Stomach smooth muscle (tissue), 2 donors: ENCODE measurements at regions not wholly inside any gene's neighbourhood (a gene's known extent, or its start where the extent isn't known, plus 50 kb on each side); places are given as distances from the start of the nearest gene placed in this dataset.

Experiments
- H3K27ac ChIP-seq: one replicate; pipeline ENCODE4 v1.7.0; 2013; ENCODE audit warnings: mild to moderate bottlenecking, low read length, inconsistent platforms
- H3K27me3 ChIP-seq, 2 donors: one replicate each; pipeline ENCODE4 v1.7.0; 2013; ENCODE audit warnings: low read length in 2 of 2; ENCODE audit not compliant: insufficient read depth in 2 of 2, control insufficient read depth in 1 of 2
- H3K36me3 ChIP-seq, 2 donors: one replicate each; pipeline ENCODE4 v1.7.0; 2013; ENCODE audit warnings: low read length in 2 of 2; ENCODE audit not compliant: control insufficient read depth in 2 of 2, insufficient read depth in 2 of 2
- H3K4me1 ChIP-seq: one replicate; pipeline ENCODE4 v1.7.0; 2013; ENCODE audit warnings: low read length; ENCODE audit not compliant: control insufficient read depth, insufficient read depth
- H3K4me3 ChIP-seq, 2 donors: one replicate each; pipeline ENCODE4 v1.7.0; 2013; ENCODE audit warnings: low read length in 2 of 2
- H3K9ac ChIP-seq, 2 donors: one replicate each; pipeline ENCODE4 v1.7.0; 2013; ENCODE audit warnings: low read length in 2 of 2, mild to moderate bottlenecking in 1 of 2
- H3K9me3 ChIP-seq, 2 donors: one replicate each; pipeline ENCODE4 v1.7.0; 2013; ENCODE audit warnings: low read length in 2 of 2; ENCODE audit not compliant: control insufficient read depth in 2 of 2
- donor health status: healthy.
- donor health status: Pancreatic carcinoma.

DNA sequence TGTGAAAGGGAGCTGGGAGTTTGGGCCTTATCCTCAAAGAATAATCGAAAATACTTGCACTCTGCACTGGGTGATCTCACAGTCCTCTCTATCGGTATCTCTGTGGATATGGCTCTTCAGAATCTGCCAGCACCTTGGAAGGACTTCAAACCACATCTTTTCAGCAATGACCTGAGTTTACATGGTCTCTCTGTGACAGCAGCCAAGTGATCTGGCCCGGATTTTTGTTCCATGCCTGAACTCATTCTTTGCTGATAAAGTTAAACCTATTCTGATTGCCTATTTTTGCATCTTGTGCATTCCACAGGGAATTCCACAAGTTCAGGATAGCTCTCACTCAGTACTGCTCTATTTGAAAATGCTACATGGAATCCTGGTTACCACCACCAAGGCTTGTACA lies 98.9 kb downstream of the HDGFL1 start:
- no peaks in the 10 kb centered on the region for H3K9me3 ChIP-seq
- no peaks in the 10 kb centered on the region for H3K4me1 ChIP-seq

DNA sequence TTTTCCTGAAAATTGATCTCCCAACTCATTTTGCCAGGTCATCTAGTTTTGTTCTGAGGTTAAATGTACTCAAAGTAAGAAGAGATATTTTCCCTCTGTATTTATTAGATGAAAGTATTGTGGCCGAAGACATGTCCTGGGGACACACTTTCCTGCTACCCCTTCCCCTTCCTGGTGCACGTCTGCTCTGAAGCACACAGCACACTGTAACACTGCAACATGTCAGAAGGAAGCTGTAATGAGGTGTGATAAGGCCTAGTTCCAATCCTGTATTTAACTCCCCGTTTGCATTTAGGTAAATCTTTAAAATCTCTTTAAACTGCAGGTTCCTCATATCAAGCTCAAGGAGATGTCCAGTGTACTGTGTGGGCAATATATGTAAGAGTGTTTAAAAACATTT lies 99.4 kb downstream of the HDGFL1 start:
- Histone ChIP-seq H3K27me3 (no peaks in the 10 kb centered on the region), H3K4me3 (no peak overlapping the region), H3K36me3 (no peaks in the 10 kb centered on the region), H3K4me1 (no peaks in the 10 kb centered on the region), H3K9ac (no peak overlapping the region), H3K27ac (no peak overlapping the region), H3K9me3 (no peaks in the 10 kb centered on the region)

More for the DNA sequence above, 98.9 kb downstream of the HDGFL1 start:
- Histone ChIP-seq H3K9ac (no peak overlapping the region), H3K36me3 (no peaks in the 10 kb centered on the region), H3K4me3 (no peak overlapping the region), H3K27ac (no peak overlapping the region), H3K27me3 (no peaks in the 10 kb centered on the region)

DNA sequence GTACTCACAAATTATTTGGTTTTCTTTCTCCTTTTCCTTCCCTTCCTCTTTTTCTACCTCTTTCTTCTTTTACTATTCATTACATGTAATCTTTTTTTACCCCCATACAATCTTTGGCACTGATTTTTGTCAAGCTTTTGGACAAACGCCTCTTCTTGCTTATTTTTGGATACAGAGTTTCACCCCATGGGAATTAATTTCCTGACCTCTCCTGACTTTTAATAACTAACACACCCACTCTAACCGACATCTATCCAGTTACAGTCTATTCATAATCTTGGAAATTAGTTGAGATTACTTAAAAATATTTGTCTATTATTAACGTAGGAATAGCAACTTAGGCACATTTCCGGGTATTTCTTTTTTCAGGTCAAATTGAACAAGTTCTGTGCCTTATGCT lies 101.2 kb downstream of the HDGFL1 start:
- Histone ChIP-seq H3K27ac (no peak overlapping the region), H3K36me3 (no peaks in the 10 kb centered on the region), H3K9me3 (no peaks in the 10 kb centered on the region), H3K27me3 (no peaks in the 10 kb centered on the region), H3K4me1 (no peaks in the 10 kb centered on the region), H3K4me3 (no peak overlapping the region), H3K9ac (no peak overlapping the region)

GRCh38 chr6:22673474-22673873 lies 104.1 kb downstream of the HDGFL1 start:
- H3K4me1 ChIP-seq, result no peaks in the 10 kb centered on the region
- no peaks in the 10 kb centered on the region for H3K27me3 ChIP-seq
- H3K9me3 ChIP-seq, result no peaks in the 10 kb centered on the region
- H3K9ac ChIP-seq, result no peak overlapping the region
- no peak overlapping the region for H3K27ac ChIP-seq
- no peak overlapping the region for H3K4me3 ChIP-seq
- no peaks in the 10 kb centered on the region for H3K36me3 ChIP-seq

DNA sequence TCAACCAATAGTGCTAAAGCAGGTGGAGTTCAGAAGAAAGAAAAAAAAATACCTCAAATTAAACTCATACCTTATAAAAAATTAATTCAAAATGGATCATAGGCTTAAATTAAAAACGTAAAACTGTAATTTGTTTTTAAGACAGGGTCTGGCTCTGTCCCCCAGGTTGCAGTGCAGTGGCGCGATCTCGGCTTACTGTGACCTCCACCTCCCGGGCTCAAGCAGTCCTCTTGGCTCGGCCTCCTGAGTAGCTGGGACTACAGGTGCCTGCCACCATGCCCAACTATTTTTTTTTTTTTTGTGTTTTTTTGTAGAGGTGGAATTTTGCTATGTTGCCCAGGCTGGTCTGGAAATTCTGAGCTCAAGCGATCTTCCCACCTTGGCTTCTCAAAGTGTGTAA lies 111.6 kb downstream of the HDGFL1 start:
- no peak overlapping the region for H3K4me3 ChIP-seq
- no peaks in the 10 kb centered on the region for H3K9me3 ChIP-seq
- H3K27me3 ChIP-seq, result no peaks in the 10 kb centered on the region
- H3K9ac ChIP-seq, result no peak overlapping the region
- no peaks in the 10 kb centered on the region for H3K36me3 ChIP-seq
- H3K27ac ChIP-seq, result no peak overlapping the region
- no peaks in the 10 kb centered on the region for H3K4me1 ChIP-seq

GRCh38 chr6:22681761-22682160 lies 112.4 kb downstream of the HDGFL1 start:
- no peaks in the 10 kb centered on the region for H3K9me3 ChIP-seq
- H3K36me3 ChIP-seq, result no peaks in the 10 kb centered on the region
- no peaks in the 10 kb centered on the region for H3K4me1 ChIP-seq
- H3K27me3 ChIP-seq, result no peaks in the 10 kb centered on the region
- no peak overlapping the region for H3K9ac ChIP-seq
- H3K4me3 ChIP-seq, result no peak overlapping the region
- no peak overlapping the region for H3K27ac ChIP-seq

GRCh38 chr6:22682979-22683378 lies 113.6 kb downstream of the HDGFL1 start:
- Histone ChIP-seq H3K27me3 (no peaks in the 10 kb centered on the region), H3K4me3 (no peak overlapping the region), H3K9me3 (no peaks in the 10 kb centered on the region), H3K4me1 (no peaks in the 10 kb centered on the region), H3K36me3 (no peaks in the 10 kb centered on the region), H3K27ac (no peak overlapping the region), H3K9ac (no peak overlapping the region)

DNA sequence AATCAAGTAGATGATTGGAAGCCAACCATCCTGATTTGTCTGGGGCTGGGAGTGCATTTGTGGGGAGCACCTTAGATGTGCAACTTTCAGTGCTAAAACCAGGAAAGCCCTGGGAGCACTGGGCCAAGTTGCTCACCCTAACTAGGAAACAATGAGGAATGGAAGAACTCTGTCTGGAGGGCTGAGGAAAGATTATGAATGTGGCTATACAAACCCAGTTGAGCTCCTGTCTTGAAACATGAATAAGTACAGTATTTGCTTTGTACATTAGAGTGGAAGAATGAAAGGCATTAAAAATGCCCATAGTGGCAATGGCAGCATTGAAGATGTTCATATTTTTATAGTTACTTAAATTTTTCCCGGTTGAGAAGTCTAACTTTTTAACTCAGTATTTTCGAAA lies 121.1 kb downstream of the HDGFL1 start:
- Histone ChIP-seq H3K4me3 (no peak overlapping the region), H3K27ac (no peak overlapping the region), H3K9me3 (no peaks in the 10 kb centered on the region), H3K27me3 (no peaks in the 10 kb centered on the region), H3K9ac (no peak overlapping the region), H3K36me3 (no peaks in the 10 kb centered on the region), H3K4me1 (no peaks in the 10 kb centered on the region)

GRCh38 chr6:22694092-22694724 lies 124.8 kb downstream of the HDGFL1 start:
- Histone ChIP-seq H3K9me3 (no peaks in the 10 kb centered on the region), H3K36me3 (no peaks in the 10 kb centered on the region), H3K4me3 (no peak overlapping the region), H3K27me3 (no peaks in the 10 kb centered on the region), H3K9ac (no peak overlapping the region), H3K27ac (no peak overlapping the region), H3K4me1 (no peaks in the 10 kb centered on the region)

DNA sequence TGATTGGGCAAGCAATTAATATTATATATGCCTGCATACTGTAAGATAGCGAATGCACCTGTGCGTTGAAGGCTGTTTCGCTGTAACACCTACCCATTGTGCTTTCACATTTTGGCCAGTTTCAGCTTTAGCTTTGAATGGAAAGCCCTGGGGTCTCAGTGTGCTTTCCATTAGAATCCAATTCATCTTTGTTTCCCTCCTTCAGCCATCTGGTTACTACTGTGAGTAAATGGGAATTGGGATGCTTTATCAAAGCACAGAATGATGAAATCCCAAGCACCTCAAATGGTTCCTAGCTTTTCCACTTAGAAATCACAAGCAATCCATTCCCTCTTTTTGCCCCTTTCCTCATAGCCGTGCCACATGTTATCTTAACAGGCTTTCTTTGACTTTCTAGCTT lies 127.1 kb downstream of the HDGFL1 start:
- Histone ChIP-seq H3K27ac (no peak overlapping the region), H3K4me1 (no peaks in the 10 kb centered on the region), H3K36me3 (no peaks in the 10 kb centered on the region), H3K9ac (no peak overlapping the region), H3K27me3 (no peaks in the 10 kb centered on the region), H3K9me3 (no peaks in the 10 kb centered on the region), H3K4me3 (no peak overlapping the region)

DNA sequence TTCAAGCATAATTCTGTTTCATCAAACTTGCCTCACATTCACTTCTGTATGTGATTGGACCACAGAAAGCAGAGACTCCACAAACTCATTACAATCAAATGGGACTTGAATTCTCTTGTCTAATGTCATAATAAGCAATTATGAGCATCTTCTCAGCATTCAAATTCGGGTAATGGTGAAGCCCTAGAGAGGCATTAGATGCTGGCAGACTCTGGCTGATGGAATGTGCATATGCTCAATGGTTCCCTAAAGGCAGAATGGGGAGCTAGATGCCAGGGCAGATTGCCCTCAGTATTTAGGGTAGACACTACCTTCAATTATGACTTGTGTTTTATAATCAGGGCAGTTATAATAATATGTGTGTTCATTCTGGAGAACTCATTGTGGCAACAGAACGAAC lies 127.9 kb downstream of the HDGFL1 start:
- no peaks in the 10 kb centered on the region for H3K27me3 ChIP-seq
- H3K9ac ChIP-seq, result no peak overlapping the region
- H3K4me1 ChIP-seq, result no peaks in the 10 kb centered on the region
- no peaks in the 10 kb centered on the region for H3K9me3 ChIP-seq
- no peaks in the 10 kb centered on the region for H3K36me3 ChIP-seq
- no peak overlapping the region for H3K27ac ChIP-seq
- no peak overlapping the region for H3K4me3 ChIP-seq
